UCSD-AML1 (cell line): ENCODE measurements at regions not wholly inside any gene's neighbourhood (a gene's known extent, or its start where the extent isn't known, plus 50 kb on each side); places are given as distances from the start of the nearest gene placed in this dataset.

ENCODE experiments used
- DNase-seq: peaks from one replicate; lab custom pipeline; 2025; ENCODE audit not compliant: unreplicated experiment; lab: John Stamatoyannopoulos, UW

DNA sequence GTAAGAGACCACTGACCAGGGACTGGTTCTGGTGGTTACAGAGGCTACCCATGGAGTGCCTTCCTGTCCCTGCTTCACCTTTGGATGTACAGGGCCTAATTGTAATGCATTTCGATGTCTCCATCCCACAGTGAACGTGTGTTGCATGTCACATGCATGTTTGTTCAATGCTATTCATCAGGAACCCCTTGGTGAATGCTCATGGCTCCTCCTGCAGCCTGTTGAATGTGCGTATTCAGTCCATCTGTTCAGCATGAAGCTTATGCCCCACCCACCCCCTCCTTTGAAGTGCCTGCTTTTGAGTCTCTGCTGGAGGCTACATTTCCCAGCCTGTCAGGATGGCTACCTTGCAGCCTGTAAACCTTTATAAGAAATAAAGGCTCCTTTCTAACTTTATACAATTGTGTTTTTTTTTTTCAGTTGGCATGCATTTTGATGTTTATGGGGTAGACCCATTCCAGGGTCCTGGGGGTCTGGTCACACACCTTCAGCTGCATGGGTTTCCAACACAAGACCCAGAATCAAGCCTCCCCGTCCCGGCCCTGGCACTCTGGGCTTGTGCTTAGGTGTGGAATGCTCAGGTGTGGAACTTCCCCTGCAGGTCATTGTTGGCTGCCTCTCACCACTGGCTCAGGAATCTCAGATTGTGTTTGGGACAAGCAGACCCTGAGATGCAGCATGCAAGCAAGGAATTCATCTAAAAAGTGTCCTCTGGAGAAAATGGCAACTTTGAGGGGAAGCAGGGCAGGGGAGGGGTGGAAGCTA lies 238.8 kb upstream of the HDAC4 start:
- no peak for DNase-seq

- no peak for DNase-seq
Observed at GRCh38 chr2:239638376-239638775, 237.6 kb upstream of the HDAC4 start.

- no peak for DNase-seq
Observed at GRCh38 chr2:239636808-239637207, 236.0 kb upstream of the HDAC4 start.

DNA sequence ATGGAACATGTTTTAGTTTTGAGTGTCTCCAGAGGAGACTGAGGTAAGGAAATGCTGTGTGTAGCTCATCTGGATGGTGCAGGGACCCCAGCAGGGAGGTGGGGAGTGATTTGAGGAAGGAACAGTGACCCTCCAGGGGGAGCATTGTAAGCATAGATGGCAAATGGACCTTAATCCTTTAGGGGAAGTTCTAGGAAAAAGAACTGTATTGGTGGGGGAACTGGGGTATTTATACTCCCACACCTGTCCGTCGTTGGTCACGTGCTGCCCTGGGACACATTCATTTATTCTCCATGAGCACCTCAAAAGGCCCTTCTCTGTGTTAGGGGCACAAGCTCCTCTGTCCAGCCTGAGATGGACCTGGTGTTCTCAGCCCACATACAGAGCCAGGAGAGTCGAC lies 233.9 kb upstream of the HDAC4 start:
- DNase-seq, result no peak

DNA sequence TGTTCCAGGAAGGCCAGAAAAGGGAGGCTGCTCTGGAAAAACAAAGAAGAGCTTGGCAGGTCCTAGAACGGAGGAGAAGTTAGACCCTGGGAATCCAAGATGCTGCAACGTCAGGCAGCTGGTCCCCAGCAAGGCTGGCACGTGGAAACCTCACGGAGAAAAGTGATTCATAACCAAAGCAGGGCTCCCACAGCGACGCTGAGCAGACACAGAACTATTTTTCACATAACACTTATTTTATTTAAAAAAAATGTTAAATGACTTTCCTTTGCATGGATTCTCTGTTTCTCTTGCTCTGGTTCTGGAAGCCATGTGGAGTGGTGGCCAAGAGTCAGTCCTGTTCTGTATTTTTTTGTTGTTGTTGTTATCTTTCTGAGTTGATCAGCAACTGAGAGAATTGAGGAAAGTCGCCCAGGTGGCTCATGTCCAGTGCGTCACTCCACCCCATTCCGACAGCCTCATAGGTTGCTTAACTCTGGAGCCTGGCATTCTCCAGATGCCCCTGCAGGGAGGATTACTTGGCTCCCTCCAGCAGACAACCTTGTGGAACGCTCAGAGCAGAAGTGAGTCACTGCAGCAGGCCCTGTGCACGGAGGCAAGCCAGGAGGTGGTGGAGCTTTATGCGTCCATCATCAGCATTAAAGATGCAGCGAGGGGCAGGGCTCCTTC lies 229.9 kb upstream of the HDAC4 start:
- no peak for DNase-seq

DNA sequence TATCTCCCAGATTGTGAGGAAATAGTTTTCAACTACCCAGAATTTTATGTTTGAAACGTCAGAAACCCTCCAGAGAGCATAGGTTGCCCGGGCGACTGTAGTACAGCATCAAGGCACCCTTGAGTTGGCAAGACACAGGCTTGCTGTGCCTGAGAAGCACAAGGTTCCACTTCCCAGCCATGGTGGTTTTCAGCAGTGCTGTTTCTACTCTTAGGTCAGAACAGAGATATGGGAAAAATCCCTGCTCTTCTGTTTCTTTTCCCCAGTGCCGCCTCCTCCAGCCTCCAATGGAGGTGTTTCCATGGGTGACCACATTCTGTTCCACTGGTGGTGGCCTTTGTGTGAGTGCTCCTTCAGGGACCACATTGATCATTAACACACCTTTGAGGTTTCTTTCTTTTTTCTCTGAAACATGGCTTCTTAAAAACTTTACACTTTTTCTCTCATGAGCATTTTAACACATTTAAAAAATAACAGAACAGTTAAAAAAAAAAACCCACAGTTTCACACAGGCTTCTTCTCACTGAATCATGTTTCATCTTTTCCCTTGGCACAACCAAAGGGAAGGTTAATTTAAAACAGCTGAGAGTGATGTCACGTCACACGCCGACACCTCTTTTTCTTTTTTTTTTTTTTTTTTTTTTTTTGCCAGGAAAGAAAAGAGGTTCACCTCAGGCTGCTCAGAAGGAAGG lies 229.3 kb upstream of the HDAC4 start:
- no peak for DNase-seq

GRCh38 chr2:239626961-239627592 lies 226.3 kb upstream of the HDAC4 start:
- DNase-seq, result no peak

DNA sequence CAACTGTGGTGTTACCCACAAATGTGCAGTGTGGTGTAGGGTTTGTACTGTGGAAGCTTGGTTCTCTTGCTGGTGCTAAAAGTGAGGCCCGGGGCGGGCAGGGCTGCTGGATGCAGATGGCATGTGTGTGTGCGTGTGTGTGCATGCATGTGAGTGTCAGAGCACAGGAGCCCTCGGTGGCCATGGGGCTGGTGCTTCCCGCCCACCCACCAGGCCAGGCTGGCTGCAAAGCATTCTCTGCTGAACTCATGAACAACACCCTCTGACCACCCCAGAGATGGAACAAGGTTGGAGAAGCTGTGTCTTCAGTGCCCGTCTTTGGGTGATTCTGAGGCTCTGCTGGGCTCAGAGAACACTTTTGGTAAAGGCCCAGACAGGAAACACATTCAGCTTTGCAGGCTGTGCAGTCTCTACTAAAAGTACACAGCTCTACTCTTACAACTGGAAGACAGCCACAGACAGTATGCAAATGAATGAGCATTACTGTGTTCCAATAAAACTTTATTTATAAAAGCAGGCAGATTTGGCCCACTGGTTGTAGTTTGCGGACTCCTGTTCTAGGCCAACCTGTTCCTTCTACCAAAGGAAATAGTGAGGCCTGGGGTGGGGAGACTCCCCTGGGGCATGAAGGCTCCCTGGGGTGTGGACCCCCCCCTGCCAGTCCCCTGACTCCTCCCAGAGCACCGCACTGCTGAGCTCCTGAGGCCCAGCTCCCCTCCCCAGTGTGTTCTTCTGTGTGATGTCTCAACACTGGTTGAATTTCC lies 225.3 kb upstream of the HDAC4 start:
- no peak for DNase-seq

GRCh38 chr2:239625156-239625845 lies 224.5 kb upstream of the HDAC4 start:
- no peak for DNase-seq

- no peak for DNase-seq
Observed at GRCh38 chr2:239621611-239622010, 220.8 kb upstream of the HDAC4 start.

DNA sequence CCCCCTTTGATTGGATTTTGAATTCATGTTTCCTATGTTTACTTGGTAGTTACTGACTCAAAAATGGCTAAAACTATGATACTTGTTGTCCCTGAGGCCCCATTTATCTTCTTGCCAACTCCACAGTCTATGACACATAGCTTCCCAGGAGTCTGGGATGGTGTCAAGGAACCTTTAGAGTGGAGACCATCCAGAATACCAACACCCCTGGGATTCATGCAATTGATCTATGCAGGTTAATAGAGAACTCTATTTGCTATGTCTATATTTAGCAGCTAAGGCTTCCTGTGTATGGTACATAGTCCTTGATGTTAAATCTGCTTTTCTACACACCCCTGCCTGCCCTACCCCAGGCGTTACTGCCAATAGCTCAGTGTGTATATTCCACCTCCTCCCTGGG lies 218.5 kb upstream of the HDAC4 start:
- no peak for DNase-seq

GRCh38 chr2:239616729-239617128 lies 215.9 kb upstream of the HDAC4 start:
- DNase-seq, result no peak

DNA sequence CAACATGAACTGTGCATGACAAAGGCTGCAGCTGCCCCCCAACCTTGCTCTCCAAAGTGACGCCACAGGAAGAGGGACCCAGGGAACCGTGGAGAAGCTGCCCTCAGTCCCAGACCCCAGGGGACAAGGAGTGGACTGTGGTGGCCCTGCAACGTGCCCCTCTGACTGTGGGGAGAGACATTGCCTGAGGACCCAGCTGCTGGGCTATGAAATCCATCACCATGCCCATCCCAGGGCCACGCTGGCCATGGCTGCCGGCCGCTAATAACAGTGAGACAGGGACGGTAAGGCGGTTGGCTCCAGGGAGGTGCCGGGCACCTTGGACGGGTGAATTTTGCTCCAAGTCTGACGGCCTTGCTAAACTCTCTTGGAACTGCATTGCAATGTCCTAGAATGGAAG lies 211.3 kb upstream of the HDAC4 start:
- DNase-seq, result no peak

GRCh38 chr2:239611222-239611795 lies 210.5 kb upstream of the HDAC4 start:
- no peak for DNase-seq

- no peak for DNase-seq
Observed at GRCh38 chr2:239610457-239611221, 209.8 kb upstream of the HDAC4 start.

- DNase-seq, result no peak
Observed at GRCh38 chr2:239609607-239610310, 208.9 kb upstream of the HDAC4 start.

DNA sequence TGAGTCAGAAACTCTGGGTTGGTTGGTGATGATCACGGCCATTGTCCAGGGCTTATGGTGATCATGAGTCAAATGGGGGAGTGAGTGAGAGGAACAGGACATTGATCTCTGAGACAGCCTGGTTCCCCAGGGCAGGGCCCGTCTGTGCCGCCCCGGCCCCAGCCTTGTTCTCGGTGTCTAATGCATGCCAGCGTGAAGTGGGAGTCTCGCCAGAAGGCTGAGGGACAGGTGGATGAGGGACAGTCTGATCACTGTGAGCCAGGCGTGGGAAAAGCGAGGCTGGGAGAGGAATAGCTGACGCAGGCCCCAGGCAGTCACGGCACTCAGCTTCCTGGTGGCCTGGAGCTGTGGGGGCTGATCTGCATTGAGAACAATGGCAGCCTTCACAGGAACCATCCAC lies 208.3 kb upstream of the HDAC4 start:
- no peak for DNase-seq

GRCh38 chr2:239608723-239609122 lies 207.9 kb upstream of the HDAC4 start:
- no peak for DNase-seq

GRCh38 chr2:239608260-239608659 lies 207.4 kb upstream of the HDAC4 start:
- no peak for DNase-seq
